ENCODE measurements at regions not wholly inside any gene's neighbourhood (a gene's known extent, or its start where the extent isn't known, plus 50 kb on each side); places are given as distances from the start of the nearest gene placed in this dataset.

DNA sequence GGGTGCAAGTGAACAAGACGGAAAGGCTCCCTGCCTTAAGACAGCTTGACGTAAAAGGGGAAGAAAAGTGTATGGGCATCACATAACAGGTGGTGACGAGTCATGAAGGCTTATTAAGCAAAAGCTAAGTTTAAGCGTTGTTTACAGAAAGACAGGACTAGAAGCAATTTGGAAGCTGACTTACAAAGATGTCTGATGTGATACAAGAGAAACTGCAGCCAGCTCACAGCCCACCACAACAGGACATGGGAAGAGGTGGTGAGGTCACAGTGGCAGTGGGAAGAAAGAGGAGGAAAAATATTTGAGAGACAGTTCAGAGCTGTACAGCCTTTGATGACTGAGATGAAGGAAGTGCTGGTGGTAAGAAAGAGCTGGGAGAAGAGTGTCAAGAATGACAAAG is 181.6 kb downstream of the KLF12 start:
- H3K27ac Mint-ChIP-seq = peak overlapping the region; percentile 9 to 72
- H3K27me3 Mint-ChIP-seq = no peaks in the 10 kb centered on the region
- peaks cover 19% of the 10 kb centered on the region for H3K36me3 Mint-ChIP-seq
- H3K9me3 ChIP-seq = no peaks in the 10 kb centered on the region
- H3K4me1 Mint-ChIP-seq = peaks cover 72 to 84% (median 83%) of the 10 kb centered on the region in 3 donors
- peaks cover 7 to 14% of the 10 kb centered on the region in 2 experiments for H3K4me1 ChIP-seq (ENCODE audit: control insufficient read depth in 1 of 2, extremely low read depth in 1 of 2, insufficient read depth in 2 of 2, low read length in 2 of 2)
- no peak overlapping the region for H3K27ac ChIP-seq (ENCODE audit: low read length)
- 100% methylated on average over 3 of the region's 4 CpGs for WGBS (ENCODE audit: insufficient coverage)
- ChIA-PET POLR2A (interaction anchor here in 1 of 2 donors (1.0 kb wide), 1 partner anchor 35 kb away, joined by 3 read pairs; no protein-coding TSS in a partner anchor), CTCF (interaction anchor here (0.6 to 1.6 kb wide), 3 partner anchors 12 to 334 kb away, joined by 3 to 4 read pairs (median 3); no protein-coding TSS in a partner anchor)
- no peak overlapping the region for H3K4me3 Mint-ChIP-seq
- no peaks in the 10 kb centered on the region for H3K9me3 Mint-ChIP-seq
- H3K27me3 ChIP-seq (replicated peaks in 1 of 2; ENCODE audit: control insufficient read depth in 2 of 2, extremely low read depth in 1 of 2, insufficient read depth in 2 of 2, low read length in 1 of 2) = no peaks in the 10 kb centered on the region
- DNase-seq = no peak
- H3K36me3 ChIP-seq (ENCODE audit: control insufficient read depth in 2 of 2, extremely low read depth in 1 of 2, insufficient read depth in 1 of 2, low read length in 1 of 2) = no peaks in the 10 kb centered on the region
- peak in 1 of 4 experiments; percentile 55 for ATAC-seq (replicated peaks in 1 of 4)
- no peak overlapping the region for H3K4me3 ChIP-seq (ENCODE audit: control insufficient read depth in 1 of 2, extremely low read depth in 1 of 2, low read length in 1 of 2)

- no peak for ATAC-seq (replicated peaks in 1 of 4)
- Mint-ChIP-seq H3K4me3 (no peak overlapping the region), H3K27ac (peak overlapping the region; percentile 56 to 65), H3K27me3 (no peaks in the 10 kb centered on the region), H3K4me1 (peaks cover 78 to 93% (median 91%) of the 10 kb centered on the region in 3 donors), H3K9me3 (no peaks in the 10 kb centered on the region), H3K36me3 (peaks cover 18% of the 10 kb centered on the region)
- ChIA-PET CTCF (interaction anchor here (0.7 to 0.9 kb wide), 2 partner anchors 11 to 219 kb away, joined by 3 read pairs; no protein-coding TSS in a partner anchor), POLR2A (no interaction called here)
- no peak overlapping the region for H3K4me3 ChIP-seq (ENCODE audit: control insufficient read depth in 1 of 2, extremely low read depth in 1 of 2, low read length in 1 of 2)
- no peak overlapping the region for H3K27ac ChIP-seq (ENCODE audit: low read length)
- no peaks in the 10 kb centered on the region for H3K27me3 ChIP-seq (replicated peaks in 1 of 2; ENCODE audit: control insufficient read depth in 2 of 2, extremely low read depth in 1 of 2, insufficient read depth in 2 of 2, low read length in 1 of 2)
- DNase-seq = no peak
- H3K36me3 ChIP-seq (ENCODE audit: control insufficient read depth in 2 of 2, extremely low read depth in 1 of 2, insufficient read depth in 1 of 2, low read length in 1 of 2) = no peaks in the 10 kb centered on the region
- peaks cover 12 to 18% of the 10 kb centered on the region in 2 experiments for H3K4me1 ChIP-seq (ENCODE audit: control insufficient read depth in 1 of 2, extremely low read depth in 1 of 2, insufficient read depth in 2 of 2, low read length in 2 of 2)
- no CpG with 5 or more reads among the region's 1 CpG for WGBS (ENCODE audit: insufficient coverage)
- H3K9me3 ChIP-seq = no peaks in the 10 kb centered on the region
Observed at GRCh38 chr13:73948848-73949529, 185.2 kb downstream of the KLF12 start.

GRCh38 chr13:73945871-73946270 is 188.3 kb downstream of the KLF12 start:
- ChIA-PET POLR2A (interaction anchor here in 1 of 2 donors (0.5 kb wide), 1 partner anchor 39 kb away, joined by 3 read pairs; no protein-coding TSS in a partner anchor), CTCF (interaction anchor here (0.6 to 1.3 kb wide), 4 partner anchors 65 to 379 kb away, joined by 4 to 7 read pairs (median 4); no protein-coding TSS in a partner anchor)
- Histone ChIP-seq H3K27me3 (replicated peaks in 1 of 2; ENCODE audit: control insufficient read depth in 2 of 2, extremely low read depth in 1 of 2, insufficient read depth in 2 of 2, low read length in 1 of 2) (no peaks in the 10 kb centered on the region), H3K27ac (ENCODE audit: low read length) (no peak overlapping the region), H3K4me3 (ENCODE audit: control insufficient read depth in 1 of 2, extremely low read depth in 1 of 2, low read length in 1 of 2) (no peak overlapping the region), H3K9me3 (no peaks in the 10 kb centered on the region), H3K4me1 (ENCODE audit: control insufficient read depth in 1 of 2, extremely low read depth in 1 of 2, insufficient read depth in 2 of 2, low read length in 2 of 2) (peaks cover 12 to 18% of the 10 kb centered on the region in 2 experiments), H3K36me3 (ENCODE audit: control insufficient read depth in 2 of 2, extremely low read depth in 1 of 2, insufficient read depth in 1 of 2, low read length in 1 of 2) (peaks cover 0 to 8% of the 10 kb centered on the region in 2 donors)
- DNase-seq (no peak), ATAC-seq (replicated peaks in 1 of 4) (no peak)
- Mint-ChIP-seq H3K27ac (peak overlapping the region; percentile 80 to 92), H3K9me3 (no peaks in the 10 kb centered on the region), H3K4me3 (no peak overlapping the region), H3K27me3 (no peaks in the 10 kb centered on the region), H3K36me3 (peaks cover 29% of the 10 kb centered on the region), H3K4me1 (peaks cover 86 to 92% (median 86%) of the 10 kb centered on the region in 3 donors)
- WGBS (ENCODE audit: insufficient coverage) = no CpG with 5 or more reads among the region's 5 CpGs

DNA sequence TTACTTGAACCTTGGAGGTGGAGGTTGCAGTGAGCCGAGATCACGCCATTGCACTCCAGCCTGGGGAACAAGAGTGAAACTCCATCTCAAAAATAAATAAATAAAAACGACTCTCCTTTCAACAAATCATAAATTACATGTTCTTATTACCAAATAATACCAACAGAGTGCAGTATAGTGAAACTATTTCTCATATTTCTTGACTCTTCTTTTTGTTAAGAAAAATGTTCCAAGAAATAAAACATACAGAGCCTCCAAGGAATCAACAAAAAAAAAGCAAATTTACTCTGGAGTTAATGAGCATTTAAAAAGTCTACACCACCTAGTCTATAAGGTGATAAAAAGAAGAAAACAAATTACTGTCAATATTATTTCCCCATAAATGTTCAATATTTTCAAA is 188.8 kb downstream of the KLF12 start:
- ATAC-seq (replicated peaks in 1 of 4) = no peak
- Mint-ChIP-seq H3K27me3 (no peaks in the 10 kb centered on the region), H3K4me1 (peaks cover 86 to 92% (median 87%) of the 10 kb centered on the region in 3 donors), H3K9me3 (no peaks in the 10 kb centered on the region), H3K36me3 (peaks cover 30% of the 10 kb centered on the region), H3K27ac (peak overlapping the region; percentile 80 to 92), H3K4me3 (no peak overlapping the region)
- Histone ChIP-seq H3K9me3 (no peaks in the 10 kb centered on the region), H3K36me3 (ENCODE audit: control insufficient read depth in 2 of 2, extremely low read depth in 1 of 2, insufficient read depth in 1 of 2, low read length in 1 of 2) (peaks cover 0 to 12% of the 10 kb centered on the region in 2 donors), H3K4me3 (ENCODE audit: control insufficient read depth in 1 of 2, extremely low read depth in 1 of 2, low read length in 1 of 2) (no peak overlapping the region), H3K27ac (ENCODE audit: low read length) (no peak overlapping the region), H3K4me1 (ENCODE audit: control insufficient read depth in 1 of 2, extremely low read depth in 1 of 2, insufficient read depth in 2 of 2, low read length in 2 of 2) (peaks cover 12 to 18% of the 10 kb centered on the region in 2 experiments), H3K27me3 (replicated peaks in 1 of 2; ENCODE audit: control insufficient read depth in 2 of 2, extremely low read depth in 1 of 2, insufficient read depth in 2 of 2, low read length in 1 of 2) (no peaks in the 10 kb centered on the region)
- DNase-seq = no peak
- ChIA-PET POLR2A (no interaction called here), CTCF (interaction anchor here in 1 of 2 donors (0.7 kb wide), 1 partner anchor 379 kb away, joined by 4 read pairs; no protein-coding TSS in a partner anchor)
- no CpG with 5 or more reads among the region's 3 CpGs for WGBS (ENCODE audit: insufficient coverage)

GRCh38 chr13:73943965-73944233 is 190.3 kb downstream of the KLF12 start:
- DNase-seq (no peak), ATAC-seq (replicated peaks in 1 of 4) (no peak)
- H3K36me3 Mint-ChIP-seq = peaks cover 32% of the 10 kb centered on the region
- WGBS (ENCODE audit: insufficient coverage) = no CpG with 5 or more reads among the region's 1 CpG
- peaks cover 84 to 92% (median 88%) of the 10 kb centered on the region in 3 donors for H3K4me1 Mint-ChIP-seq
- Histone ChIP-seq H3K27me3 (replicated peaks in 1 of 2; ENCODE audit: control insufficient read depth in 2 of 2, extremely low read depth in 1 of 2, insufficient read depth in 2 of 2, low read length in 1 of 2) (no peaks in the 10 kb centered on the region), H3K4me3 (ENCODE audit: control insufficient read depth in 1 of 2, extremely low read depth in 1 of 2, low read length in 1 of 2) (no peak overlapping the region), H3K4me1 (ENCODE audit: control insufficient read depth in 1 of 2, extremely low read depth in 1 of 2, insufficient read depth in 2 of 2, low read length in 2 of 2) (peaks cover 23 to 28% of the 10 kb centered on the region in 2 experiments), H3K27ac (ENCODE audit: low read length) (peak overlapping the region; percentile 85), H3K9me3 (no peaks in the 10 kb centered on the region), H3K36me3 (ENCODE audit: control insufficient read depth in 2 of 2, extremely low read depth in 1 of 2, insufficient read depth in 1 of 2, low read length in 1 of 2) (peaks cover 0 to 12% of the 10 kb centered on the region in 2 donors)
- H3K27ac Mint-ChIP-seq = peak overlapping the region; percentile 79 to 92
- peak overlapping the region; percentile 3 to 56 (median 53) for H3K4me3 Mint-ChIP-seq
- no peaks in the 10 kb centered on the region for H3K9me3 Mint-ChIP-seq
- ChIA-PET POLR2A (interaction anchor here in 1 of 2 donors (0.6 to 0.7 kb wide), 2 partner anchors 188 to 287 kb away, joined by 3 to 4 read pairs; no protein-coding TSS in a partner anchor), CTCF (interaction anchor here in 1 of 2 donors (1.1 to 2.2 kb wide), 2 partner anchors 343 to 344 kb away, joined by 7 read pairs; no protein-coding TSS in a partner anchor)
- no peaks in the 10 kb centered on the region for H3K27me3 Mint-ChIP-seq

GRCh38 chr13:73943137-73943964 is 190.9 kb downstream of the KLF12 start:
- CTCF ChIA-PET = interaction anchor here (1.0 to 2.2 kb wide), 3 partner anchors 343 to 345 kb away, joined by 5 to 7 read pairs (median 7); no protein-coding TSS in a partner anchor
- Mint-ChIP-seq H3K9me3 (no peaks in the 10 kb centered on the region), H3K27me3 (no peaks in the 10 kb centered on the region), H3K4me3 (peak overlapping the region; percentile 53 to 60 (median 56)), H3K27ac (peak overlapping the region; percentile 79 to 92), H3K4me1 (peaks cover 80 to 92% (median 83%) of the 10 kb centered on the region in 3 donors), H3K36me3 (peaks cover 32% of the 10 kb centered on the region)
- no peaks in the 10 kb centered on the region for H3K27me3 ChIP-seq (replicated peaks in 1 of 2; ENCODE audit: control insufficient read depth in 2 of 2, extremely low read depth in 1 of 2, insufficient read depth in 2 of 2, low read length in 1 of 2)
- no peak overlapping the region for H3K4me3 ChIP-seq (ENCODE audit: control insufficient read depth in 1 of 2, extremely low read depth in 1 of 2, low read length in 1 of 2)
- POLR2A ChIA-PET = interaction anchor here (0.6 to 0.7 kb wide), 3 partner anchors 188 to 287 kb away, joined by 3 to 4 read pairs (median 3); no protein-coding TSS in a partner anchor
- ATAC-seq (replicated peaks in 1 of 4) = peak; percentile 77 to 89 (median 86)
- 36% methylated on average over 4 of the region's 4 CpGs for WGBS (ENCODE audit: insufficient coverage)
- H3K36me3 ChIP-seq (ENCODE audit: control insufficient read depth in 2 of 2, extremely low read depth in 1 of 2, insufficient read depth in 1 of 2, low read length in 1 of 2) = peaks cover 0 to 17% of the 10 kb centered on the region in 2 donors
- peak overlapping the region; percentile 85 for H3K27ac ChIP-seq (ENCODE audit: low read length)
- H3K9me3 ChIP-seq = no peaks in the 10 kb centered on the region
- peaks cover 26% of the 10 kb centered on the region in 2 experiments for H3K4me1 ChIP-seq (ENCODE audit: control insufficient read depth in 1 of 2, extremely low read depth in 1 of 2, insufficient read depth in 2 of 2, low read length in 2 of 2)
- peak in 2 of 35 experiments; percentile 4 to 64 for DNase-seq

Data from T-cell (primary cell).